EL (cell line): ENCODE measurements at regions not wholly inside any gene's neighbourhood (a gene's known extent, or its start where the extent isn't known, plus 50 kb on each side); places are given as distances from the start of the nearest gene placed in this dataset.
A peak's percentile ranks its signal among the peaks of the same experiment; 100 is the strongest.
"Not testable (repeated sequence)": the region's sequence is repeated elsewhere in the genome, so short reads cannot be mapped to it uniquely, and the experiment has no call there.

ENCODE experiments used
- DNase-seq: peaks from one replicate; pipeline ENCODE4 v3.0.0-alpha.2; 2016

- no peak for DNase-seq
Measured at GRCh38 chr15:56808160-56808559, 74.9 kb upstream of the ZNF280D start.

GRCh38 chr15:56806148-56806536 lies 72.8 kb upstream of the ZNF280D start:
- no peak for DNase-seq

DNA sequence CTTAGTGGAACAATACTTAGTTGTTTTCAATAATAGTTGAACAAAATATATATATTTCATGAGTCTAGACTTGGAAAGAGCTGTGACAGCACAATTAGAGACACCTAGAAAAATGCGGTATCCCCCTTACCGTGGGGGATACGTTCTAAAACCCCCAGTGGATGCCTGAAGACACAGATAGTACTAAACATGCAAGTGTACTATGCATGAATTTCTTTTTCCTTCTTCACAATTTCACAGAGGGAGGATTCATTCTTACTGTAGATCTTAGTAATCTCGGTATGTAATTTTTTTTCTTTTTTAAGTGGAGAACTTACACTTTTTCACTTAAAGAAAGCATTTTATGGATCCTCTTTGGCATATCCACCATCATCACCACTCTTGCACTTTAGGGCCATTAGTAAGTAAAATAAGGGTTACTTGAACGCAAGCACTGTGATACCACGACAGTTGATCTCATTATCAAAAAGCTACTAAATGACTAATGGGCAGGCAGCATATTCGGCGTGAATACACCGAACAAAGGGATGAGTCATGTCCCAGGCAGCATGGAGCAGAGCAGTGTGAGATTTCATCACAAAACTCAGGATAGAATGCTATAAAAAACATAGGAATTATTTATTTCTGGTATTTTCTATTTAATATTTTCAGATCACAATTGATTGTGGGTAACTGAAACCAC lies 72.3 kb upstream of the ZNF280D start:
- peak; percentile 86 for DNase-seq

DNA sequence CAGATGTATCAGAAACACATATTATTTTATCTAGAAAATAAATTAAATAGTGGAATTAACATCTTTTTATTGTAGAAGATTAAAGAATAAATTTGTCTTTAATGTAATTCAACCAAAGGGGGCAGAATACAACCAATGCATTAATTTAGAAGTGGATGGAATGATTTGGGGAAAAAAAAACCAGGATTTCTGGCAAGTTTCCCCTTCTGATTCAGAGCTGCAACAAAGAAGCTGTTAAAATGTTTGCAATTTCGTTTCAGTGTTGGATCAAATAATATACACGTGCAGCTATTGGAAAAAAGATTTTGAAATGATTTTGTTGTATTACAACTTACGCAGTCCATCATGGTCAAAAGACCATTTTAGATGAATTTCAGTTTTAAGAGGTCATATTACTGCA lies 71.6 kb upstream of the ZNF280D start:
- no peak for DNase-seq

GRCh38 chr15:56804279-56804678 lies 71.0 kb upstream of the ZNF280D start:
- DNase-seq = no peak

DNA sequence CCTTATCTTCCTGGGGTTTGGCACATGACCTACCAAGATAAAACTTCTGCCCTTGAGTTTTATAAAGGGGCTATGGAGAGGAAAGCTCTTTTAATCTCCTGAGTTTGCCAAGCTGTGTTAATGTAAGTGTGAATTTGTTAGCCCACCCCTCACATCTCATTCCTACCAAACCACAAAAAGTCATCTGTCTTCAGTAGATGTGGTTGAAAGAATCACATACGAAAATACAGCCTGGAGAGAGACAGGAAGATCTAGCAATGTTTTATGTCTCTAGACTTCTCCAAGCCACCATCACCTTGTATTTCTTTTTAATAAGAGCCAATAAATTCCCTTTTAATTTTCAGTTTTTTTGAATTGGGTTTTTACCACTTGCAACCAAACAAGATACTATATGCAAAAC lies 68.9 kb upstream of the ZNF280D start:
- DNase-seq = no peak

DNA sequence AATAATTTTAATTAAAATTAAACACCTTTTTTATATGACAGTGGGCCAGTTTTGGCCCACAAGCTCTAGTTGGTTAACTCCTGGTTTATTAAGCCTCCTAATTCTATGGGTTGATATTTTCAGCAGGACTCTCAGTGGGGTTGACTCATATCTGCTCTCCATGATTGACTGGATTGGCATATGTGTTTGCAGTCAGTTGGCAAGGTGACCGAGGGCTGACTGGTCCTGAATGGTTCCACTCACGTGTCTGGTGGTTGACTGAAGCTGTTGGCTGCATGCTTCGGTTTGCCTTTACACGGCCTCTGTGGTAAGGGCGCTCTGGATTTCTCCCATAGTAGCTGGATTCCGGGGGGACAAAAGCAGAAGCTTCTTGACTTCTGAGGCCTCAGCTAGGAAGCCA lies 65.3 kb upstream of the ZNF280D start:
- no peak for DNase-seq

DNA sequence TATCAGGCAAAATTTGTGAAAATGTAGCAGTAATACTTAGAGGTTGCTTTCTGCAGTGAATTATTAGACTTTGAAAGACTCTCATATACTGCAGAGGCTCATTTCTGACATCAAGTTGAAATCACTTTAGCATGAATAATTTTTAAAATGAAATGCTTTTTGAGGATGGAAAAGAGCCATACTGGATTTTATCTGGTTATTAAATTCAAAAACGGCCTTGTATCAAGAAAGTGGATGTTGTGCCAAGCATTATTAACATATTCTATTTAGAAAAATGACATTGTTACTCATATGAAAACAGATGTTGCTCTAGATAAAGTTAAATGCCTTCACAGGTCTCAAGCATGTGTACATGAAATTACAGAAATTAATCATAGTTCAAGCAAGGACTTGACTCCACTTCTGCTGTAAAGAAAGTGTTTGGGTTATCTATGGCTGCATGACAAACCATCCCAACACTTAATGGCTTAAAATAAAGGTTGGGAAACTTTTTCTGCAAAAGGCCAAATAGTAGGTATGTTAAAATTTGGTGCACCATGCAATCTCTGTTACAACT lies 64.5 kb upstream of the ZNF280D start:
- no peak for DNase-seq

GRCh38 chr15:56795502-56795901 lies 62.2 kb upstream of the ZNF280D start:
- DNase-seq = no peak

- no peak for DNase-seq
Measured at GRCh38 chr15:56794553-56795329, 61.4 kb upstream of the ZNF280D start.

- DNase-seq = peak; percentile 59
Measured at GRCh38 chr15:56794165-56794552, 60.9 kb upstream of the ZNF280D start.

DNA sequence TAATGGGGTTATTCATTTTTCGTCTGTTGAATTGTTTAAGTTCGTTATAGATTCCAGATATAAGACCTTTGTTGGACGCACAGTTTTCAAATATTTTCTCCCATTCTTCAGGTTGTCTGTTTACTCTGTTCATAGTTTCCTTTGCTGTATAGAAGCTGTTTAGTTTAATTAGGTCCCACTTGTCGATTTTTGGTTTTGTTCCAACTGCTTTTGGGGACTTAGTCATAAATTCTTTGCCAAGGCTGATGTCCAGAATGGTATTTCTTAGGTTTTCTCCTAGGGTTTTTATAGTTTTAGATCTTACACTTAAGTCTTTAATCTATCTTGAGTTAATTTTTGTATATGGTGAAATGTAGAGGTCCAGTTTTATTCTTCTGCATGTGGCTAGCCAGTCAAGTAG lies 58.9 kb upstream of the ZNF280D start:
- peak; percentile 34 for DNase-seq

DNA sequence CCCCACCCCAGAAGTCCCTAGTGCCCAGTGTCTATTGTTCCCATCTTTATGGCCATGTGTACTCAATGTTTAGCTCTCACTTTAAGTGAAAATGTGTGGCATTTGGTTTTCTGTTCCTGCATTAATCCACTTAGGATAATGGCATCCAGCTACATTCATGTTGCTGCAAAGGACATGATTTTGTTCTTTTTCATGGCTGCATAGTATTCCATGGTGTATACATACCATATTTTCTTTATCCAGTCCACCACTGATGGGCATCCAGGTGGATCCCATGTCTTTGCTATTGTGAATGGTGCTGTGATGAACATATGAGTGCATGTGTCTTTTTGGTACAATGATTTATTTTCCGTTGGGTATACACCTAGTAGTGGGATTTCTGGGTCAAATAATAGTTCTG lies 58.2 kb upstream of the ZNF280D start:
- DNase-seq = not testable (repeated sequence)

DNA sequence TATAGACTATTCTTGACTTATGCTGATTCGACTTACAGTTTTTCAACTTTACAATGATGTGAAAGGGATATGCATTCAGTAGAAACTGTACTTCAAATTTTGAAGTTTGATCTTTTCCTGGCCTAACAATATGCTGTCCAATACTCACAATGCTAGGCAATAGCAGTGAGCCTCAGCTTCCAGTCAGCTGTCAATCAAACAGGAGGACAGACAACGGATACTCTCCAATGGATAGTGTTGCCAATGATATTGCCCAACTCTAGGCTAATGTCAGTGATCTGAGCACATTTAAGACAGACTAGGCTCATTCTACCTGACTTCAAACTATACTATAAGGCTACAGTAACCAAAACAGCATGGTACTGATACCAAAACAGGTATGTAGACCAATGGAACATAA lies 55.0 kb upstream of the ZNF280D start:
- no peak for DNase-seq

DNA sequence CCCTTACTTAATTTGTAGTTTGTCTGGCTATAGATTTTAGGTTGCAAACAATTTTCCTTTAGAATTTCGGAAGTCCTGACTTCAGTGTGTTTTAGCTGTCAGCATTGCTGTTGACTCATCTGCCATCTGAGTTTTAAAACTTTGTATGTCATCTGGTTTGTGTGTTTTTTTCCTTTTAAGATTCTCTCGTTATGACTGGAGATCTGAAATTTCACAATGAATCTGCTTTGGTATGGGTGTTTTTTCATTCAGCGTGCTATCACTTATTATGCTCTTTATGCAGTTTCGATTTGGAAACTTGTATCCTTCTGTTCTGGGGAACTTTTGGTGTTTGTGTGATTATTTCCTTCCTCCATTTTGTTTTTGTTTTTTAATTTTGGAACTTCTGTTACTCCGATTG lies 53.7 kb upstream of the ZNF280D start:
- no peak for DNase-seq

DNA sequence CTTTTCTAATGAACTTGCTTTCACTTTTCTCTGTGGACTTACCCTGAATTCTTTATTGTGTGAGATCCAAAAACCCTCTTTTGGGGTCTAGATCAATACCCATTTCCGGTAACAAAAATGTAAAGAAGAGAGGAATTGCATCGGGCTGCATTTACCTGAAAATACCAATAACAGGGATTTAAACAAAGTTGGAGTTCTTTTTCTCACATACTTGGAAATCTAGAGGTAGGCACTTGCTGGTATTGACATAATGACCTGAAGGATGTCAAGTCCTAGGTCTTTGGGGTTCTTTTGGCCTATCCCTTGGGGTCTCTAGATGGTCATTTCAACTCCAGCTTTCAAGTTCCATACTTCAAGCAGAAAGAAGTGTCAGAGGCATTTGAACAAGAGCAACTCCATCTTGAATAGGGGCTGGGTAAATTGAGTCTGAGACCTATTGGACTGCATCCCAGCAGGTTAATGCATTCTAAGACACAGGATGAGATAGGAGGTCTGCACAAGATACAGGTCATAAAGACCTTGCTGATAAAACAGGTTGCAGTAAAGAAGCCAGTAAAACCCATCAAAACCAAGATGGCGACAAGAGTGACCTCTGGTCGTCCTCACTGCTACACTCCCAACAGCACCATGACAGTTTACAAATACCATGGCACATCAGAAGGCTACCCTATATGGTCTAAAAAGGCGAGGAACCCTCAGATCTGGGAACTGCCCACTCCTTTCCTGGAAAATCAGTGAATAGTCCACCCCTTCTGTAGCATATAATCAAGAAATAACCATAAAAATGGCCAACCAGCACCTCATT lies 50.8 kb upstream of the ZNF280D start:
- DNase-seq = no peak

- no peak for DNase-seq
Measured at GRCh38 chr15:56783156-56783856, 50.0 kb upstream of the ZNF280D start.
